Neuron (in vitro differentiated cells): ENCODE measurements at regions not wholly inside any gene's neighbourhood (a gene's known extent, or its start where the extent isn't known, plus 50 kb on each side); places are given as distances from the start of the nearest gene placed in this dataset.
"Not testable (repeated sequence)": the region's sequence is repeated elsewhere in the genome, so short reads cannot be mapped to it uniquely, and the experiment has no call there.

ENCODE experiments used
- H2AFZ ChIP-seq: one replicate; pipeline ENCODE4 v1.6.1; 2013; ENCODE audit warnings: low read depth, mild to moderate bottlenecking, inconsistent platforms, low read length, moderate library complexity
- H3K27me3 ChIP-seq: one replicate; pipeline ENCODE4 v1.6.1; 2013; ENCODE audit warnings: low read length; ENCODE audit not compliant: insufficient read depth
- H3K36me3 ChIP-seq: one replicate; pipeline ENCODE4 v1.6.1; 2013; ENCODE audit warnings: low read length; ENCODE audit not compliant: insufficient read depth
- H3K4me1 ChIP-seq: one replicate; pipeline ENCODE4 v1.6.1; 2013; ENCODE audit warnings: low read length; ENCODE audit not compliant: insufficient read depth
- H3K4me3 ChIP-seq: 2 replicates; pipeline ENCODE4 v1.5.1; 2013; ENCODE audit warnings: mild to moderate bottlenecking, low read length, moderate library complexity
- H3K9me3 ChIP-seq: one replicate; pipeline ENCODE4 v1.6.1; 2013; ENCODE audit warnings: low read length

DNA sequence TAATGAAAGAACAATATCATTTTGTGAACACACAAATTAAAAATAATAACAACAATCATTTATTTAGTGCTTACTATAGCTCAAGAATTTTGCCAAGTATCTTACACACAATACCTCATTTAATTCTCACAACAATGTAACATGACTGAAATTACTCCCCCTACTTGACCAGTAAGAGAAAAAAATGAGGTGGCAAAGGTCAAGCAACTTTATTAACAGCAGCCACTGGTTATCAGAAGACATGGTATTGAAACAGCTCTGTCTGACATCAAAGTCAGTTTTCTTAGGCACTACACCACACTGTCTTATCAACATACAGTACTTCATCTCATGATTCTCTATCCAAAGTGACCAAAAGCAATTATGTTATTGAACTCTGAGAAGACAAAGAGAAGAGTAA, 389.4 kb downstream of the ZEB2 start:
- Histone ChIP-seq H3K27me3 (no peaks in the 10 kb centered on the region), H3K4me1 (peaks cover 3% of the 10 kb centered on the region), H2AFZ (no peak overlapping the region), H3K9me3 (no peaks in the 10 kb centered on the region), H3K36me3 (no peaks in the 10 kb centered on the region), H3K4me3 (no peak overlapping the region)

- no peak overlapping the region for H2AFZ ChIP-seq
These were observed 391.7 kb downstream of the ZEB2 start for GRCh38 chr2:144128130-144128746.

DNA sequence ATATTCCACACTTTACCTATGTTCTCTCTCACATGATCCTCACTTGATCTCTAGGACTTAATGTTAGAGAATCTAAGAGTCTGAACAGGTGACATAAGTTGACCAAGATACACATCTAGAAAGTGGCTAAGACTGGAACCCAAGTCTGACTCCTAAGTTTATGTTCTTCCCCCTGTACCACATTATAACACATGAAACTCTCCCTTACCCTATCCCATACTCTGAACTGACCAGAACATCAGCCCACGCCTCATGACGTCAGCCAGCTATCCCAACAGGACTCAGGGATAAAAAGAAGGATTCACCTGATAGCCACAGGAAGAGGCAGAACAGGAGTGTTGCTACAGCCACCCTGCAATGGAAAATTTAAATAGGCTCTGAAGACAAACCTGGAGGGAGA, 392.2 kb downstream of the ZEB2 start:
- Histone ChIP-seq H3K27me3 (no peaks in the 10 kb centered on the region), H3K4me3 (no peak overlapping the region), H3K4me1 (no peaks in the 10 kb centered on the region), H2AFZ (no peak overlapping the region), H3K9me3 (no peaks in the 10 kb centered on the region), H3K36me3 (no peaks in the 10 kb centered on the region)

More at GRCh38 chr2:144128130-144128746, 391.7 kb downstream of the ZEB2 start:
- Histone ChIP-seq H3K27me3 (no peaks in the 10 kb centered on the region), H3K4me1 (no peaks in the 10 kb centered on the region), H3K36me3 (no peaks in the 10 kb centered on the region), H3K9me3 (no peaks in the 10 kb centered on the region), H3K4me3 (no peak overlapping the region)

DNA sequence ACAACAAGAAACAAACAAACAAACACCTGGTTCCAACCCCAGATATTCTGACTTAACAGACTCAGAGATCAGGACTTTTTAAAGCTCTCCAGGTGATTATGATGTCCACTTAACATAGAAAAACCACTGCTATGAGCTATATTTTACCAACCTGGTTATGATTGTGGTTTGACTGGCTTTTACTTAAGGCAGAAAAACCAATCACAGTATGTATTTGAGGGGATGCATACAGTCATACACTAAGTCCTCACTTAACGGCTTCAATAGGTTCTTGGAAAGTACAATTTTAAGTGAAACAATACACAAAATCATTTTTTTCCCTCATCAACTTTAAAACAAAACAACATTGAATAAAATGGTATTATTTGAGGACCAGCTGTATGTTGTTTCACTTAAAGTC, 393.6 kb downstream of the ZEB2 start:
- Histone ChIP-seq H2AFZ (no peak overlapping the region), H3K27me3 (no peaks in the 10 kb centered on the region), H3K36me3 (no peaks in the 10 kb centered on the region), H3K4me1 (no peaks in the 10 kb centered on the region), H3K4me3 (no peak overlapping the region), H3K9me3 (no peaks in the 10 kb centered on the region)

- no peaks in the 10 kb centered on the region for H3K36me3 ChIP-seq
- H3K4me1 ChIP-seq: no peaks in the 10 kb centered on the region
- H3K27me3 ChIP-seq: no peaks in the 10 kb centered on the region
- H3K4me3 ChIP-seq: no peak overlapping the region
- H2AFZ ChIP-seq: no peak overlapping the region
- H3K9me3 ChIP-seq: no peaks in the 10 kb centered on the region
These were observed 394.2 kb downstream of the ZEB2 start for GRCh38 chr2:144125751-144126150.

- no peaks in the 10 kb centered on the region for H3K27me3 ChIP-seq
- no peak overlapping the region for H3K4me3 ChIP-seq
- H3K4me1 ChIP-seq: no peaks in the 10 kb centered on the region
- no peaks in the 10 kb centered on the region for H3K36me3 ChIP-seq
- H3K9me3 ChIP-seq: peaks cover 2% of the 10 kb centered on the region
- H2AFZ ChIP-seq: no peak overlapping the region
These were observed 395.0 kb downstream of the ZEB2 start for GRCh38 chr2:144124882-144125281.

GRCh38 chr2:144120487-144120886, 399.4 kb downstream of the ZEB2 start:
- no peak overlapping the region for H2AFZ ChIP-seq
- H3K27me3 ChIP-seq: no peaks in the 10 kb centered on the region
- H3K9me3 ChIP-seq: peaks cover 2% of the 10 kb centered on the region
- no peak overlapping the region for H3K4me3 ChIP-seq
- H3K36me3 ChIP-seq: no peaks in the 10 kb centered on the region
- no peaks in the 10 kb centered on the region for H3K4me1 ChIP-seq

DNA sequence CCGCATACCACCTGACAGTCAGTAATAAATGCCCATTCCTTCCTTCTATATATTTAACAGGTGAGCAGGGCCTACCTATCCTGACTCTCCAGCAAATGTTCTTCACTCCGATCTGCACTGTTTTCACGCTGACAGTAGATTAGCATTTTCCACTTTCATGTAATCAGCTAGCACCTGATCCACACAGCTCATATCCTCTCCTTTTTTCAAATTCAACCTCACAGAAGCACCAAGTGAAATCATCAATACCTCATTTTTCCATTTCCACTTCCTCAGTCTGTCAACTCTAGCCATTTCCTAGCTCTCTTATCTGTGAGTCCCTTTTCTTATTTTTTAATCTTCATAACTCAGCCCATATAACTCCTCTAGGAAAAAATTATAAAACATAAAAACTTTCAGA, 402.8 kb downstream of the ZEB2 start:
- no peak overlapping the region for H3K4me3 ChIP-seq
- H2AFZ ChIP-seq: no peak overlapping the region
- no peaks in the 10 kb centered on the region for H3K36me3 ChIP-seq
- peaks cover 2% of the 10 kb centered on the region for H3K9me3 ChIP-seq
- no peaks in the 10 kb centered on the region for H3K27me3 ChIP-seq
- H3K4me1 ChIP-seq: no peaks in the 10 kb centered on the region

DNA sequence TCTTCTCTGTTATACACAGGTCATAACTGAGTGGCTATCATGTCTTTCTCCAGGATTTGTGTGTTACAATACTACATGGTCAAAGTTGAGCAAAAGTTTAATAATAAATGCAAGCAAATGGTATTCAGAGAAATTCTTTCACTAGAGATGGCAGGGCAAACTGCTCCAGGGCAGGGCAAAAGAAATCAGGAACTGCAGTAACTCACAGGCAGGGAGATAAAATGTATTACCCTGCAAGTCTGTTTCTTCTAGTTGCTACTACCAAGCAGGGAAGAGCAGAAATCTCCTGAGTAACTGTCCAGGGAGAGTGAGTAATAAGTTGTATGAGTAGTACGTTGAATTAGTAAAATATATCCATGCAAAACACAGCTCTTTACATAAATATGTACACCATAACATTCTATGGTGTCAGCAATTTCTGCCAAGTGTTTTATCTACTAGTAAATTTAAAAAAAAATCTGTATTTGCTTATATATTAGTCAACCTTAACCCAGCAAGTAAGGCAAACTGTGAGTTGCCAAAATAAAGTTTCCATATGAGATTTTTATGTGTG, 404.1 kb downstream of the ZEB2 start:
- Histone ChIP-seq H3K4me3 (no peak overlapping the region), H3K27me3 (no peaks in the 10 kb centered on the region), H2AFZ (no peak overlapping the region), H3K4me1 (no peaks in the 10 kb centered on the region), H3K9me3 (peaks cover 2% of the 10 kb centered on the region), H3K36me3 (no peaks in the 10 kb centered on the region)

DNA sequence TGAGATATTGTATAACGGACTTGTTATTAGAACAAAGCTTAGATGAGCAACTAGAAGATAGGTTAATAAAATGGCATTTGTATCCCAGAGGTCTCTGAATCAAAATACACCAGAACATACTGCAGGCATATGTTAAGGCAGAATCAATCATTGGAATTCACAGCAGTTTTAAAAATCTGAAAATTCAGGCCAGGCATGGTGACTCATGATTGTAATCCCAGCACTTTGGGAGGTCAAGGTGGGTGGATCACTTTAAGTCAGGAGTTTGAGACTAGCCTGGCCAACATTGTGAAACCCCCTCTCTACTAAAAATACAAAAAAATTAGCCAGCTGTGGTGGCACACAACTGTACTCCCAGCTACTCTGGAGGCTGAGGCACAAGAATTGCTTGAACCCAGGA, 405.2 kb downstream of the ZEB2 start:
- H2AFZ ChIP-seq: no peak overlapping the region
- H3K9me3 ChIP-seq: no peaks in the 10 kb centered on the region
- H3K4me3 ChIP-seq: no peak overlapping the region
- H3K27me3 ChIP-seq: no peaks in the 10 kb centered on the region
- H3K4me1 ChIP-seq: no peaks in the 10 kb centered on the region
- no peaks in the 10 kb centered on the region for H3K36me3 ChIP-seq

DNA sequence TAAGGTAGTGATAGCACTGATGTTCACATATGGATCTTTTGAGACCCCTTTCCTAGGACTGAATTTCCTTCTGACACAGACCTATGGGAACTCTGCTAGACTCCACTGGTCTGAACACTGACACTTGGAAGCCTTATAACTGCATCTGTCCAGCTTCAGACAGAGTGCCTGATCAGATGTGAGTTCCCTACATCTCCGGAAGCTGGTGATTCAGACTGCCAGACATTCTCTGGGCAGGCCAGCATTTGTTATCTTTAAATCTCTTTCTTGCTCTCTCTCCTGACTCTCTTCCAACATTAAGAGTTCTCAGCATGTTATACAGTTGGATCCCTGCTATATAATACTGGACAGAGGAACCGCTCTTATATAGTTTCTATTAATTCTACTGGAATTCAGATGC, 408.5 kb downstream of the ZEB2 start:
- H2AFZ ChIP-seq: no peak overlapping the region
- no peaks in the 10 kb centered on the region for H3K9me3 ChIP-seq
- no peaks in the 10 kb centered on the region for H3K36me3 ChIP-seq
- no peaks in the 10 kb centered on the region for H3K27me3 ChIP-seq
- H3K4me3 ChIP-seq: no peak overlapping the region
- no peaks in the 10 kb centered on the region for H3K4me1 ChIP-seq

- H2AFZ ChIP-seq, H3K36me3 ChIP-seq, H3K4me3 ChIP-seq, H3K27me3 ChIP-seq, H3K4me1 ChIP-seq, H3K9me3 ChIP-seq: not testable (repeated sequence)
These were observed 413.8 kb downstream of the ZEB2 start for GRCh38 chr2:144106104-144106503.

DNA sequence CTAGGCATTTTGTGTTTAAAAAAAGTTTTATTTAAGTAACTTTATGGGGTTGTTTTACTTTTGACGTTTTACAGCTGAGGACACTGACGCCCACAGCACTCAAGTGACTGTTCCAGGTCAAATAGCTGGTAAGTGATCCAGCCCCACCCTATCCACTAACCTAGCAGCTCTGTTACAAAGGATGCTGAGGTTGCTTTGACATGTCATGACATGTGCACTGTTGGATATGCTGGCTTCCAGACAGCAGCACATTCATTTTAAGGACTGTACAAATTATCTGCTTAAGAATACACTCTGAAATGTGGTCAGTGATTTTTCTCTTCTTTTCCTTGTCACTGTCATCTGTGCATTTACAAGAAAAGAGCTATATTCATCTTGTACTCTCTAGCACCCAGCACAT, 417.5 kb downstream of the ZEB2 start:
- Histone ChIP-seq H3K4me3 (no peak overlapping the region), H3K36me3 (no peaks in the 10 kb centered on the region), H3K9me3 (peaks cover 10% of the 10 kb centered on the region), H2AFZ (no peak overlapping the region), H3K4me1 (peaks cover 10% of the 10 kb centered on the region), H3K27me3 (no peaks in the 10 kb centered on the region)

GRCh38 chr2:144099780-144100377, 420.0 kb downstream of the ZEB2 start:
- H3K36me3 ChIP-seq: no peaks in the 10 kb centered on the region
- H3K27me3 ChIP-seq: no peaks in the 10 kb centered on the region
- H3K9me3 ChIP-seq: peaks cover 9% of the 10 kb centered on the region
- H3K4me1 ChIP-seq: peaks cover 23% of the 10 kb centered on the region
- H3K4me3 ChIP-seq: no peak overlapping the region
- no peak overlapping the region for H2AFZ ChIP-seq
